GM12878 (cell line): ENCODE measurements at regions not wholly inside any gene's neighbourhood (a gene's known extent, or its start where the extent isn't known, plus 50 kb on each side); places are given as distances from the start of the nearest gene placed in this dataset.

Source experiments
- ATAC-seq: fragments of 200-7000 bp; cut with Tn5 transposase; 3 replicates; pipeline ENCODE4 v1.9.1; 2020; ENCODE audit warnings: mild to moderate bottlenecking, moderate library complexity
- BruUV-seq: library from RNA; stranded (reverse); fragments of 400-500 nt; replicated peaks from 2 replicates; lab custom pipeline; 2021; lab: Mats Ljungman, UMichigan
- CTCF ChIA-PET: fragments of 300-600 bp; sonication (Branson Sonifier 250); formaldehyde crosslinking; extraction: SDS; loops from one replicate; lab custom pipeline; 2021; ENCODE audit warnings: inconsistent platforms; lab: Yijun Ruan, JAX
- POLR2A ChIA-PET: fragments of 350-600 bp; formaldehyde crosslinking; extraction: SDS; loops from one replicate; lab custom pipeline; 2021; ENCODE audit warnings: inconsistent platforms; lab: Charles Lee
- RAD21 ChIA-PET: fragments of 300-600 bp; sonication (Branson Sonifier 250); formaldehyde crosslinking; loops from one replicate; lab custom pipeline; 2023; ENCODE audit warnings: antibody characterized with exemption; ENCODE audit not compliant: unreplicated experiment; lab: Charles Lee
- SMC1A ChIA-PET: fragments of 300-600 bp; sonication (Branson Sonifier 250); formaldehyde crosslinking; loops from one replicate; lab custom pipeline; 2023; ENCODE audit not compliant: unreplicated experiment, uncharacterized antibody; lab: Charles Lee
- DNase-seq: peaks from one replicate; pipeline ENCODE4 v3.0.0-alpha.2; 2011; ENCODE audit warnings: low read depth, low spot score
- FAIRE-seq: peaks from 3 replicates; lab custom pipeline; 2011; peaks lifted over from hg19 to GRCh38; lab: Jason Lieb, UNC
- H2AFZ ChIP-seq: 2 replicates; pipeline ENCODE4 v1.6.0; 2011; ENCODE audit warnings: low read depth, low read length, control low read depth; ENCODE audit not compliant: control insufficient read depth
- H3K27ac ChIP-seq: 2 replicates; pipeline ENCODE4 v1.5.1; 2011; ENCODE audit warnings: control low read depth; ENCODE audit not compliant: control insufficient read depth, insufficient read depth
- H3K27me3 ChIP-seq, 2 experiments: replicated peaks in 1 of 2; 2 replicates each; pipeline versions ENCODE4 v1.6.0 to v1.6.1; 2011; ENCODE audit warnings: low read length in 1 of 2; ENCODE audit not compliant: control insufficient read depth in 2 of 2, insufficient read depth in 2 of 2
- H3K36me3 ChIP-seq, 2 experiments: 2 replicates each; pipeline ENCODE4 v1.5.1; 2011; ENCODE audit warnings: low read length in 1 of 2; ENCODE audit not compliant: control insufficient read depth in 2 of 2, insufficient read depth in 2 of 2
- H3K4me1 ChIP-seq: 2 replicates; pipeline ENCODE4 v1.6.1; 2011; ENCODE audit warnings: mild to moderate bottlenecking, low read length, moderate library complexity, mixed read lengths; ENCODE audit not compliant: control insufficient read depth, insufficient read depth
- H3K4me2 ChIP-seq: 2 replicates; pipeline ENCODE4 v1.6.0; 2011; ENCODE audit warnings: control low read depth; ENCODE audit not compliant: control insufficient read depth, insufficient read depth
- H3K4me3 ChIP-seq: fragments of 200-600 bp; sonication (generic); 2 replicates; pipeline ENCODE4 v1.5.1; 2016
- H3K79me2 ChIP-seq: 2 replicates; pipeline ENCODE4 v1.6.0; 2011; ENCODE audit warnings: low read length; ENCODE audit not compliant: control insufficient read depth, insufficient read depth
- H3K9ac ChIP-seq: 2 replicates; pipeline ENCODE4 v1.8.0; 2011; ENCODE audit warnings: low read length, control low read depth, mixed read lengths; ENCODE audit not compliant: control insufficient read depth, insufficient read depth
- H3K9me3 ChIP-seq: replicated peaks from 3 replicates; pipeline ENCODE4 v1.5.1; 2011; ENCODE audit warnings: mild to moderate bottlenecking, low read length; ENCODE audit not compliant: control insufficient read depth, insufficient read depth
- H4K20me1 ChIP-seq: 2 replicates; pipeline ENCODE4 v1.6.0; 2011; ENCODE audit not compliant: control insufficient read depth, insufficient read depth
- EGR1 ChIP-seq, 2 experiments: IDR thresholded peaks; 1 replicate in 1 of 2; 2 replicates in 1 of 2; pipeline ENCODE4 v1.6.1; 2011 to 2012; ENCODE audit warnings: low read depth in 2 of 2, low read length in 2 of 2, borderline replicate concordance in 1 of 2, mild to moderate bottlenecking in 1 of 2, moderate library complexity in 1 of 2
- MAX ChIP-seq: IDR thresholded peaks from 2 replicates; pipeline ENCODE4 v1.6.1; 2012; ENCODE audit warnings: low read depth, low read length, improper control_type of control experiment
- NBN ChIP-seq: fragments of 450-650 bp; IDR thresholded peaks from 2 replicates; pipeline ENCODE4 v1.6.1; 2016
- NFYA ChIP-seq: IDR thresholded peaks from 2 replicates; pipeline ENCODE4 v1.6.1; 2011; ENCODE audit warnings: low read depth, mild to moderate bottlenecking, low read length, improper control_type of control experiment, borderline replicate concordance
- NKRF ChIP-seq: fragments of 450-650 bp; conservative IDR thresholded peaks from 2 replicates; pipeline ENCODE4 v1.6.1; 2017; ENCODE audit warnings: mild to moderate bottlenecking, moderate library complexity
- POLR2A ChIP-seq: IDR thresholded peaks from 2 replicates; pipeline ENCODE4 v1.6.1; 2011; ENCODE audit warnings: low read depth, mild to moderate bottlenecking, low read length
- POU2F2 ChIP-seq: IDR thresholded peaks from 3 replicates; pipeline ENCODE4 v1.6.1; 2011; ENCODE audit warnings: low read depth, mild to moderate bottlenecking, low read length, borderline replicate concordance
- RBBP5 ChIP-seq: fragments of 200-600 bp; sonication (generic); conservative IDR thresholded peaks from 2 replicates; pipeline ENCODE4 v1.6.1; 2016
- TCF3 ChIP-seq: IDR thresholded peaks from 2 replicates; pipeline ENCODE4 v1.6.1; 2012; ENCODE audit warnings: low read depth, mild to moderate bottlenecking, low read length, borderline replicate concordance; ENCODE audit not compliant: insufficient read depth
- ZBTB33 ChIP-seq: fragments of 450-650 bp; IDR thresholded peaks from 2 replicates; pipeline ENCODE4 v1.6.1; 2017; ENCODE audit warnings: mild to moderate bottlenecking
- ZBTB4 ChIP-seq: fragments of 450-650 bp; formaldehyde crosslinking; IDR thresholded peaks from 2 replicates; pipeline ENCODE4 v1.4.0; 2022; ENCODE audit warnings: mild to moderate bottlenecking, moderate library complexity
- ZNF274 ChIP-seq: IDR thresholded peaks from one replicate; pipeline ENCODE4 v1.8.0; 2011; ENCODE audit not compliant: insufficient read length, insufficient read depth
- WGBS: methylation state at CpG from one replicate; pipeline ENCODE4 v1.1.6; 2016; ENCODE audit warnings: low lambda C conversion rate; ENCODE audit not compliant: insufficient replicate concordance, insufficient coverage; ENCODE audit errors: missing lambda C conversion rate; 5-methylcytosine and 5-hydroxymethylcytosine counted together
- in situ Hi-C: fragments of 300-500 bp; cut with MboI; formaldehyde crosslinking; loops from 9 replicates; pipeline ENCODE4 v1.14.3; 2018; ENCODE audit warnings: mixed read lengths
- intact Hi-C: fragments of 100-400 bp; cut with micrococcal nuclease; formaldehyde crosslinking; loops from one replicate; pipeline ENCODE4 v1.14.2; 2022; ENCODE audit not compliant: unreplicated experiment

GRCh38 chr2:23036629-23037028, 348.4 kb upstream of the KLHL29 start (continued):
- no peak for TF ChIP-seq ZBTB4 (CRISPR knock-in tag)

- SMC1A ChIA-PET, result no interaction called here
- no peak for ATAC-seq
- CTCF ChIA-PET, result no interaction called here
Observed at GRCh38 chr2:23037596-23037995, 347.4 kb upstream of the KLHL29 start.

More at GRCh38 chr2:23037596-23037995, 347.4 kb upstream of the KLHL29 start:
- DNase-seq, result no peak
- RAD21 ChIA-PET, result no interaction called here
- no TSS peak for BruUV-seq
- H4K20me1 ChIP-seq, result no peaks in the 10 kb centered on the region
- no peak overlapping the region for H3K4me2 ChIP-seq
- H3K4me3 ChIP-seq, result no peak overlapping the region
- no peaks in the 10 kb centered on the region for H3K4me1 ChIP-seq
- TF ChIP-seq NFYA, result no peak
- no peak for TF ChIP-seq NKRF
- no peak for TF ChIP-seq EGR1 (IDR thresholded peaks at IDR 0.05; ENCODE audit: borderline replicate concordance in 1 of 2, low read depth in 2 of 2, low read length in 2 of 2)
- no peak for TF ChIP-seq ZBTB33
- no peak for TF ChIP-seq ZNF274
- TF ChIP-seq NBN, result no peak
- no peak for TF ChIP-seq TCF3
- TF ChIP-seq MAX, result no peak
- TF ChIP-seq POU2F2, result no peak
- TF ChIP-seq RBBP5, result no peak
- TF ChIP-seq POLR2A, result no peak
- no peak overlapping the region for H3K27ac ChIP-seq
- 0% methylated on average over 2 of the region's 2 CpGs for WGBS
- no peaks in the 10 kb centered on the region for H3K36me3 ChIP-seq
- intact Hi-C loops, result no loop called here
- no peak overlapping the region for H3K9ac ChIP-seq
- FAIRE-seq, result no peak
- no peak overlapping the region for H2AFZ ChIP-seq
- in situ Hi-C loops, result no loop called here
- no peaks in the 10 kb centered on the region for H3K9me3 ChIP-seq
- H3K79me2 ChIP-seq, result no peaks in the 10 kb centered on the region
- H3K27me3 ChIP-seq, result no peaks in the 10 kb centered on the region
- POLR2A ChIA-PET, result no interaction called here
